Endothelial cell of umbilical vein (primary cell): ENCODE measurements at regions not wholly inside any gene's neighbourhood (a gene's known extent, or its start where the extent isn't known, plus 50 kb on each side); places are given as distances from the start of the nearest gene placed in this dataset.

Source experiments
- CTCF ChIP-seq, 2 donors: IDR thresholded peaks; 1 replicate in 1 of 2; 2 replicates in 1 of 2; pipeline ENCODE4 v1.5.1; 2011; ENCODE audit warnings: low read length in 2 of 2, mild to moderate bottlenecking in 2 of 2, moderate library complexity in 2 of 2, control low read depth in 1 of 2, inconsistent platforms in 1 of 2, low read depth in 1 of 2; ENCODE audit not compliant: insufficient read depth in 1 of 2; ENCODE audit errors: extremely low read depth in 1 of 2
- EZH2 ChIP-seq: IDR thresholded peaks from 2 replicates; pipeline ENCODE4 v1.6.1; 2012; ENCODE audit warnings: borderline replicate concordance, low read depth, mild to moderate bottlenecking, moderate library complexity, low read length, inconsistent platforms; ENCODE audit not compliant: severe bottlenecking
- MAX ChIP-seq: IDR thresholded peaks from 2 replicates; pipeline ENCODE4 v1.6.1; 2011; ENCODE audit not compliant: insufficient read depth, insufficient read length
- POLR2A ChIP-seq: IDR thresholded peaks from 2 replicates; pipeline ENCODE4 v1.6.1; 2012; ENCODE audit warnings: low read depth, mild to moderate bottlenecking, control low read depth, low read length
- POLR2AphosphoS5 ChIP-seq: IDR thresholded peaks from 2 replicates; pipeline ENCODE4 v1.6.1; 2012; ENCODE audit warnings: low read depth, mild to moderate bottlenecking, control low read depth, low read length, moderate library complexity; ENCODE audit not compliant: insufficient read depth

DNA sequence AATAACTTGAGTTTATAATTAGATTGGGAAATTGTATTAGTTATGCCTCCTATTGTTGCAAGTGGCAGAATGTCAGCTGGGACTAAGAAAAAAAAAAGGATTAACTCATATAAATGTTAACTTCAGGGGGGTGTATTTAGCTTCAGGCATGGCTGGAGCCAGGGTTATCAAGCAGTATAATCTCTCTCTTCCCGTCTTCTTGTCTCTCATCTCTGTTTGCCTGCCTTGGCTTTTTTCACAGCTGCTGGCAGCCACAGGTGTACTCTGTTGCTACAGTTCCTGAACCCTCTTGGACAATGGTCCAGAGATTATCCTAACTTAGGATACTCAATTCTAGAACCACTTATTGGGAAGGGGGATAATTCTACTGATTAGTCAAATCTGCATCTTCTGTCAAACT is 370.7 kb upstream of the MEX3C start:
- TF ChIP-seq CTCF (IDR thresholded peaks at IDR 0.05; ENCODE audit: extremely low read depth in 1 of 2, insufficient read depth in 1 of 2, low read depth in 1 of 2, low read length in 2 of 2) (no peak), EZH2 (no peak), POLR2A (no peak), MAX (no peak), POLR2AphosphoS5 (no peak)
